Astrocyte of the spinal cord (primary cell): ENCODE measurements at regions not wholly inside any gene's neighbourhood (a gene's known extent, or its start where the extent isn't known, plus 50 kb on each side); places are given as distances from the start of the nearest gene placed in this dataset.
A peak's percentile ranks its signal among the peaks of the same experiment; 100 is the strongest.

Experiments used
- DNase-seq: peaks from one replicate; pipeline ENCODE4 v3.0.0; 2011; ENCODE audit warnings: low read depth, low spot score
- H3K4me3 ChIP-seq: 2 replicates; pipeline ENCODE4 v1.5.1; 2011; ENCODE audit warnings: low read depth, mild to moderate bottlenecking, low read length, moderate library complexity
- in situ Hi-C: cut with HindIII; loops from 2 replicates; pipeline ENCODE4 v1.10.0; 2017; ENCODE audit warnings: low sequenced_read_pairs
- TF ChIP-seq, protein P1 (sequence below): IDR thresholded peaks from 2 replicates; pipeline ENCODE4 v1.5.1; 2012; ENCODE audit warnings: low read depth, mild to moderate bottlenecking, low read length, inconsistent platforms

DNA sequence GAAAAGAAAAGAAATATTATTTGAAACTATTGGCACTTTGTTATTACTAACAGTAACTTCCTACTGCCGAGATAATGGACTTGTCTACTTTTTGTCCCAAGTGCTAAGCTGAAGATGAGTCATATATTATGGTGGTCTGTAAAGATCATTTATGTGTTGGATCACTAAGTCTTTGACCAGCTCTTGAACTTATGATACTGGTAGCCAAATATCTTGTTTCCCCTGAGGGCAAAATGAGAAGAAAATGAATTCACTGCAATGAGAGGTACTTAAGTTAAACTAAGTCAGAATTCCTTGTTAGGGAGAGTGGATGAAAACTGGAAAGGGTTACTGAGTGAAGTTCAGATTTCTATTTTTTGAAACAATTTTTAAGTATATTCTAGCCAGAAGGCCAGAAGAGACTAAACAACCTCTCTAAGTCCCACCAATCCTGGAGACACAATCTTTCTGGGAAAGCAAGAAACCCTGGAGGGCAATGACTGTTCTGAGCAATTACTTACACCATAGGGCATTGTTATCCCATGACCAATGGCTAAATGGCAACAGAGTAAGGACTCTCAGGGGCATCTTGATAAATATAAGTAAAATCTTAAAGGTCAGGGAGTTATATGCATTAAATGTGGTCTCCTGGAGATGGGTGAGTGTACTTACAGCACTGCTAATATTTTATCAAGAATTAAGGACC is 287.7 kb downstream of the STIM2 start:
- in situ Hi-C loops, result no loop called here
- H3K4me3 ChIP-seq, result no peak overlapping the region
- TF ChIP-seq, protein P1, sequence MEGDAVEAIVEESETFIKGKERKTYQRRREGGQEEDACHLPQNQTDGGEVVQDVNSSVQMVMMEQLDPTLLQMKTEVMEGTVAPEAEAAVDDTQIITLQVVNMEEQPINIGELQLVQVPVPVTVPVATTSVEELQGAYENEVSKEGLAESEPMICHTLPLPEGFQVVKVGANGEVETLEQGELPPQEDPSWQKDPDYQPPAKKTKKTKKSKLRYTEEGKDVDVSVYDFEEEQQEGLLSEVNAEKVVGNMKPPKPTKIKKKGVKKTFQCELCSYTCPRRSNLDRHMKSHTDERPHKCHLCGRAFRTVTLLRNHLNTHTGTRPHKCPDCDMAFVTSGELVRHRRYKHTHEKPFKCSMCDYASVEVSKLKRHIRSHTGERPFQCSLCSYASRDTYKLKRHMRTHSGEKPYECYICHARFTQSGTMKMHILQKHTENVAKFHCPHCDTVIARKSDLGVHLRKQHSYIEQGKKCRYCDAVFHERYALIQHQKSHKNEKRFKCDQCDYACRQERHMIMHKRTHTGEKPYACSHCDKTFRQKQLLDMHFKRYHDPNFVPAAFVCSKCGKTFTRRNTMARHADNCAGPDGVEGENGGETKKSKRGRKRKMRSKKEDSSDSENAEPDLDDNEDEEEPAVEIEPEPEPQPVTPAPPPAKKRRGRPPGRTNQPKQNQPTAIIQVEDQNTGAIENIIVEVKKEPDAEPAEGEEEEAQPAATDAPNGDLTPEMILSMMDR, result no peak
- peak; percentile 28 for DNase-seq

DNA sequence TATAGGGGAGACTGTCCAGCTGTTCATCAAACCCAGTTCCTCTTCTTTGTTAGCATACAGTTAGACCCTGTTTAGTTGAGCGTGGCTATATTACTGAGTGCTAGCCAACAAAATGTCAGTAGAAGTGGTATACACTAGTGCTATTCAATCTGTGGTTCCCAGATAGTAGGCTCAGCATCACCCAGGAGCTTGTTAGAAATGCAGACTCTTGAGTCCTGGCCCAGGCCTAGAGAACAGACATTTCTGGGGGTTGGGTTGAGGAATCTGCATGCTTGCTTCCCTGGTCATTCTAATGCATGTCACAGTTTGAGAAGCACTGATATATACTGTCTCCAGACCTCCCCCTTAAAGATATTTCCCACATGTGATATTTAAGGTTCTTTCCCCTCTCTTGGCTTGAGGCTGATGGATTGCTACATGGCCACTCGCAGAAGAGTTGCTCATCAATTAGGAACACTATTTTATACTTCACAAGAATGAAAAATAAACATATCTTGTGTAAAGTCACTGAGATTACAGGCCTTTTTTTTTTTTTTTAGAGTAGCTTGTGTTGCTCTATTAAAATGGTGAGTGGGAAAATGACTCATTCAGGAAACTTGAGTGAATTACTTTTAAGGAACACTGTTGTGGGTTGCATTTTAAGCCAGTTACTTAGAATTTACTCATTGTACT is 289.0 kb downstream of the STIM2 start:
- TF ChIP-seq, protein P1, result no peak

DNA sequence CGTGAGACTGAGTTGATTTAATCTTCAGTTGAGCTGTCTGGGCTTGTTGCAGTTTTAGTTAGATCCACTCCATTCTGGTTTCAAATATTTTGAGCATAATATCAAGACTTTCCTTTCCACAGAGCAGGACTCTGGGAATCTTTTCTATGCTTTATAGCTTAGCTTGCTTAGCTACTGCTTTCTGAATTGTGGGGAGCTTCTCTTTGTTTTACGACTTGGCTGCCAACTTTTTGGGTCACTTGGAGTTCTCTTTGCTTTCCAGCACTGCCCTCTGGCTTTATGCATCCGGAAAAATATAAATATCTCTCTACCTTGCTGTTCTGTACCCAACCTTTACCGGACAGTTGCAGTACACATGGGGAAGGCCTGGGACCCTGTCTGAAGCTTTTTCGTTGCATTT is 292.1 kb downstream of the STIM2 start:
- in situ Hi-C loops, result no loop called here
- TF ChIP-seq, protein P1, result no peak
- no peak for DNase-seq
- no peak overlapping the region for H3K4me3 ChIP-seq

More for the DNA sequence above, 289.0 kb downstream of the STIM2 start:
- in situ Hi-C loops, result no loop called here
- peak; percentile 81 for DNase-seq
- H3K4me3 ChIP-seq, result no peak overlapping the region

DNA sequence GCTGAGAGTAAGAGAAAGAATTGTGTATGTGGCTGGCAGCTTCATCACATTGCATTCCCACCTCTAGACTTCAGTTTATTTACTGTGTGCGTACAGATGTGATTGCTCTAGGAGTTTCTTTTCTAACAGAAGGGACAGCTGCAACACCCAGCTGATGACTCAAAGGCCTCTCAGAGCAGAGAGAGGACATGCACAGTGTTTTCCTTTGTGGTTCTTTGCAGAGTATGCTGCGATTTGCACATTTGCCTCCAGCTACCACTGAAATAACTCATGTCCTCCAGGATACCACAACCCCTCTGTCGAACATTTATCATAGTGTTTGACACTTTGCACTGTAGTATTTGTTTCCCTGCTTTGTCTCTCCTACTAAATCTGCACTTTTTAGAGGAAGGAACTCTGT is 294.1 kb downstream of the STIM2 start:
- in situ Hi-C loops, result no loop called here
- TF ChIP-seq, protein P1, result no peak
- DNase-seq, result peak; percentile 90
- no peak overlapping the region for H3K4me3 ChIP-seq

DNA sequence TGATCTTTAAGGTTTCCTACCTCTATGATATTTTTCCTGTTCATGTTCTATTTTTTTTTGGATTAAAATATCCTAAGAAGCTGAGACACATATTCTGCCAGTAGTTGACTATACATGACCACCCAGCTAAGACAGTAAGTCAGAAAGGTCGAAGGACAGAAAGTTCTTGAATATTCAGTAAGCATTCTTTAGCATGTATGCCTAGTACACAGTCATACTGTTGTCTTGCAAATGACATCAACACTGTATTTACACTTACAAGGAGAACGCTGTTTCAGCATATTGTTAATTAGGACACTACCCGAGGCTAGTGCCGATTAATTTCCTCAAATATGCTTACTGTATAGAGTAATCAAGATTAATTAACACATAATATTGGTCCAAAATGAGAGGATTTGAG is 300.6 kb downstream of the STIM2 start:
- no peak for DNase-seq
- no peak overlapping the region for H3K4me3 ChIP-seq
- in situ Hi-C loops, result no loop called here
- TF ChIP-seq, protein P1, result no peak

DNA sequence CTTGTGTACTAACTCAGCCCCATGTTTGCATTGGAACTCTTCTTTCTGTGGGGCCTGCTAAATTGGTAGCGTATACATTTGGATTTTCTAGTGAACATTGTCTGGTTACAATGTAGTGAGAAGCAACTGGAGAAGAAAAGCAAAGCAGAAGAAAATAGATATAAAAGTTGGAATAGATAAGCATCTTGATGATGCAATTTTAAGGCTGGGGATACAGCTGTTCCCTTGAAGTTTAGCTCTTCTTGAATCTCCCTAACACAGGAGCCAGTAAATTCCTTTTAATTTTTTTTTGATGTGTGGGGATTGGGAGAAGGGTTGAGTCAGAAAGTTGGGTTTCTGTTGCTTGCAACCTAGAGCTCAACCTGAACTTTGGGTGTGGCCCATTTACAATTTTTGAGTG is 308.1 kb downstream of the STIM2 start:
- H3K4me3 ChIP-seq, result no peak overlapping the region
- TF ChIP-seq, protein P1, result no peak
- in situ Hi-C loops, result no loop called here
- no peak for DNase-seq
